HG03432 (cell line): ENCODE measurements at regions not wholly inside any gene's neighbourhood (a gene's known extent, or its start where the extent isn't known, plus 50 kb on each side); places are given as distances from the start of the nearest gene placed in this dataset.
"Not testable (repeated sequence)": the region's sequence is repeated elsewhere in the genome, so short reads cannot be mapped to it uniquely, and the experiment has no call there.

Source experiments
- ATAC-seq: cut with Tn5 transposase; IDR thresholded peaks from one replicate; pipeline ENCODE4 v1.9.1; 2021; ENCODE audit warnings: mild to moderate bottlenecking, moderate library complexity; ENCODE audit not compliant: unreplicated experiment

- ATAC-seq = no peak
Measured at GRCh38 chr2:138066139-138066806, 102.0 kb downstream of the HNMT start.

- no peak for ATAC-seq
Measured at GRCh38 chr2:138066841-138067240, 102.6 kb downstream of the HNMT start.

GRCh38 chr2:138068669-138069068 is 104.4 kb downstream of the HNMT start:
- not testable (repeated sequence) for ATAC-seq

GRCh38 chr2:138071042-138071719 is 106.9 kb downstream of the HNMT start:
- not testable (repeated sequence) for ATAC-seq

GRCh38 chr2:138071720-138072719 is 107.7 kb downstream of the HNMT start:
- ATAC-seq = no peak

GRCh38 chr2:138078153-138078552 is 113.9 kb downstream of the HNMT start:
- no peak for ATAC-seq

- ATAC-seq = no peak
Measured at GRCh38 chr2:138079976-138080375, 115.7 kb downstream of the HNMT start.

- no peak for ATAC-seq
Measured at GRCh38 chr2:138081225-138082073, 117.2 kb downstream of the HNMT start.

GRCh38 chr2:138084206-138084605 is 119.9 kb downstream of the HNMT start:
- ATAC-seq = no peak

- ATAC-seq = not testable (repeated sequence)
Measured at GRCh38 chr2:138085441-138085840, 121.2 kb downstream of the HNMT start.

GRCh38 chr2:138086576-138086975 is 122.3 kb downstream of the HNMT start:
- no peak for ATAC-seq

GRCh38 chr2:138087751-138088593 is 123.7 kb downstream of the HNMT start:
- no peak for ATAC-seq

GRCh38 chr2:138090330-138090729 is 126.1 kb downstream of the HNMT start:
- peak; percentile 79 for ATAC-seq

GRCh38 chr2:138093455-138093854 is 129.2 kb downstream of the HNMT start:
- no peak for ATAC-seq

GRCh38 chr2:138094031-138094430 is 129.8 kb downstream of the HNMT start:
- ATAC-seq = no peak

GRCh38 chr2:138095336-138095735 is 131.1 kb downstream of the HNMT start:
- ATAC-seq = no peak

- not testable (repeated sequence) for ATAC-seq
Measured at GRCh38 chr2:138099288-138099687, 135.0 kb downstream of the HNMT start.

GRCh38 chr2:138101718-138102117 is 137.4 kb downstream of the HNMT start:
- ATAC-seq = no peak

- no peak for ATAC-seq
Measured at GRCh38 chr2:138102664-138103063, 138.4 kb downstream of the HNMT start.

- ATAC-seq = no peak
Measured at GRCh38 chr2:138103156-138103555, 138.9 kb downstream of the HNMT start.
